Smooth muscle cell (in vitro differentiated cells): ENCODE measurements at regions not wholly inside any gene's neighbourhood (a gene's known extent, or its start where the extent isn't known, plus 50 kb on each side); places are given as distances from the start of the nearest gene placed in this dataset.

ENCODE experiments used
- DNase-seq: peaks from one replicate; lab custom pipeline; 2025; ENCODE audit not compliant: unreplicated experiment; lab: John Stamatoyannopoulos, UW
- H2AFZ ChIP-seq: fragments of 200-600 bp; sonication (generic); 2 replicates; pipeline ENCODE4 v1.6.0; 2016; ENCODE audit warnings: antibody characterized with exemption, low read depth, mild to moderate bottlenecking
- H3F3A ChIP-seq: fragments of 200-600 bp; sonication (generic); 2 replicates; pipeline ENCODE4 v1.6.0; 2017; ENCODE audit warnings: antibody characterized with exemption, low read depth
- H3K27ac ChIP-seq: fragments of 200-600 bp; sonication (generic); 2 replicates; pipeline ENCODE4 v1.5.1; 2016; ENCODE audit warnings: low read depth, mild to moderate bottlenecking
- H3K27me3 ChIP-seq: fragments of 200-600 bp; sonication (generic); 2 replicates; pipeline ENCODE4 v1.6.1; 2016; ENCODE audit warnings: low read depth, mild to moderate bottlenecking
- H3K36me3 ChIP-seq: fragments of 200-600 bp; sonication (generic); 2 replicates; pipeline ENCODE4 v1.5.1; 2016; ENCODE audit warnings: low read depth
- H3K4me1 ChIP-seq: fragments of 200-600 bp; sonication (generic); 2 replicates; pipeline ENCODE4 v1.5.1; 2016; ENCODE audit warnings: low read depth
- H3K4me2 ChIP-seq: fragments of 200-600 bp; sonication (generic); 2 replicates; pipeline ENCODE4 v1.6.0; 2016; ENCODE audit warnings: mild to moderate bottlenecking
- H3K4me3 ChIP-seq: fragments of 200-600 bp; sonication (generic); 2 replicates; pipeline ENCODE4 v1.5.1; 2016; ENCODE audit warnings: mild to moderate bottlenecking
- H3K79me2 ChIP-seq: fragments of 200-600 bp; sonication (generic); 2 replicates; pipeline ENCODE4 v1.6.0; 2016; ENCODE audit warnings: low read depth, mild to moderate bottlenecking
- H3K9ac ChIP-seq: fragments of 200-600 bp; sonication (generic); 2 replicates; pipeline ENCODE4 v1.6.0; 2016; ENCODE audit warnings: low read depth
- H3K9me3 ChIP-seq: fragments of 200-600 bp; sonication (generic); replicated peaks from 2 replicates; pipeline ENCODE4 v1.5.1; 2016; ENCODE audit warnings: low read depth
- H4K20me1 ChIP-seq: fragments of 200-600 bp; sonication (generic); 2 replicates; pipeline ENCODE4 v1.6.0; 2016; ENCODE audit warnings: low read depth
- WGBS: methylation state at CpG from one replicate; pipeline ENCODE4 v1.1.7; 2016; ENCODE audit warnings: low lambda C conversion rate; 5-methylcytosine and 5-hydroxymethylcytosine counted together
- TF ChIP-seq, protein P1 (sequence below): fragments of 200-600 bp; sonication (generic); IDR thresholded peaks from 2 replicates; pipeline ENCODE4 v1.5.1; 2017; ENCODE audit warnings: borderline replicate concordance, mild to moderate bottlenecking, antibody characterized with exemption; ENCODE audit not compliant: insufficient read depth, poor library complexity, severe bottlenecking

GRCh38 chr1:186620566-186621350 is 59.5 kb downstream of the PTGS2 start:
- DNase-seq, result no peak
- Histone ChIP-seq H3K27me3 (no peaks in the 10 kb centered on the region), H2AFZ (no peak overlapping the region), H4K20me1 (no peaks in the 10 kb centered on the region), H3K36me3 (no peaks in the 10 kb centered on the region), H3K27ac (peak overlapping the region; percentile 46), H3K4me3 (no peak overlapping the region), H3K9me3 (no peaks in the 10 kb centered on the region), H3K79me2 (no peaks in the 10 kb centered on the region), H3K9ac (no peak overlapping the region), H3K4me2 (no peak overlapping the region), H3F3A (no peaks in the 10 kb centered on the region), H3K4me1 (no peaks in the 10 kb centered on the region)
- 34% methylated on average over 2 of the region's 2 CpGs for WGBS
- TF ChIP-seq, protein P1, sequence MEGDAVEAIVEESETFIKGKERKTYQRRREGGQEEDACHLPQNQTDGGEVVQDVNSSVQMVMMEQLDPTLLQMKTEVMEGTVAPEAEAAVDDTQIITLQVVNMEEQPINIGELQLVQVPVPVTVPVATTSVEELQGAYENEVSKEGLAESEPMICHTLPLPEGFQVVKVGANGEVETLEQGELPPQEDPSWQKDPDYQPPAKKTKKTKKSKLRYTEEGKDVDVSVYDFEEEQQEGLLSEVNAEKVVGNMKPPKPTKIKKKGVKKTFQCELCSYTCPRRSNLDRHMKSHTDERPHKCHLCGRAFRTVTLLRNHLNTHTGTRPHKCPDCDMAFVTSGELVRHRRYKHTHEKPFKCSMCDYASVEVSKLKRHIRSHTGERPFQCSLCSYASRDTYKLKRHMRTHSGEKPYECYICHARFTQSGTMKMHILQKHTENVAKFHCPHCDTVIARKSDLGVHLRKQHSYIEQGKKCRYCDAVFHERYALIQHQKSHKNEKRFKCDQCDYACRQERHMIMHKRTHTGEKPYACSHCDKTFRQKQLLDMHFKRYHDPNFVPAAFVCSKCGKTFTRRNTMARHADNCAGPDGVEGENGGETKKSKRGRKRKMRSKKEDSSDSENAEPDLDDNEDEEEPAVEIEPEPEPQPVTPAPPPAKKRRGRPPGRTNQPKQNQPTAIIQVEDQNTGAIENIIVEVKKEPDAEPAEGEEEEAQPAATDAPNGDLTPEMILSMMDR, result no peak

- Histone ChIP-seq H4K20me1 (no peaks in the 10 kb centered on the region), H3K36me3 (no peaks in the 10 kb centered on the region), H3K4me1 (no peaks in the 10 kb centered on the region), H3K27ac (no peak overlapping the region), H3K79me2 (no peaks in the 10 kb centered on the region), H3K4me2 (no peak overlapping the region), H3K27me3 (no peaks in the 10 kb centered on the region), H3F3A (no peaks in the 10 kb centered on the region), H3K9ac (no peak overlapping the region), H2AFZ (no peak overlapping the region), H3K4me3 (no peak overlapping the region), H3K9me3 (no peaks in the 10 kb centered on the region)
- TF ChIP-seq, protein P1, result no peak
- no peak for DNase-seq
- 82% methylated on average over 11 of the region's 11 CpGs for WGBS
Measured at GRCh38 chr1:186618401-186619170, 61.6 kb downstream of the PTGS2 start.

- no peak overlapping the region for H2AFZ ChIP-seq
- WGBS, result 78% methylated on average over 7 of the region's 7 CpGs
- DNase-seq, result no peak
- no peak overlapping the region for H3K4me2 ChIP-seq
- TF ChIP-seq, protein P1, result no peak
- no peak overlapping the region for H3K27ac ChIP-seq
- H3F3A ChIP-seq, result no peaks in the 10 kb centered on the region
- H3K36me3 ChIP-seq, result no peaks in the 10 kb centered on the region
- no peaks in the 10 kb centered on the region for H3K4me1 ChIP-seq
- H3K79me2 ChIP-seq, result no peaks in the 10 kb centered on the region
- H4K20me1 ChIP-seq, result no peaks in the 10 kb centered on the region
- H3K4me3 ChIP-seq, result no peak overlapping the region
- H3K9ac ChIP-seq, result no peak overlapping the region
- H3K9me3 ChIP-seq, result no peaks in the 10 kb centered on the region
- H3K27me3 ChIP-seq, result no peaks in the 10 kb centered on the region
Measured at GRCh38 chr1:186617926-186618325, 62.3 kb downstream of the PTGS2 start.
